COLO668 (cell line): ENCODE measurements at regions not wholly inside any gene's neighbourhood (a gene's known extent, or its start where the extent isn't known, plus 50 kb on each side); places are given as distances from the start of the nearest gene placed in this dataset.
A peak's percentile ranks its signal among the peaks of the same experiment; 100 is the strongest.

Experiments
- DNase-seq: peaks from one replicate; lab custom pipeline; 2025; ENCODE audit not compliant: unreplicated experiment; lab: John Stamatoyannopoulos, UW

- no peak for DNase-seq
Observed at GRCh38 chr9:13718539-13718938, 439.0 kb upstream of the MPDZ start.

- DNase-seq = no peak
Observed at GRCh38 chr9:13718086-13718485, 438.6 kb upstream of the MPDZ start.

GRCh38 chr9:13717322-13718054 lies 438.0 kb upstream of the MPDZ start:
- DNase-seq = no peak

GRCh38 chr9:13716601-13717321 lies 437.3 kb upstream of the MPDZ start:
- no peak for DNase-seq

GRCh38 chr9:13716090-13716489 lies 436.6 kb upstream of the MPDZ start:
- no peak for DNase-seq

GRCh38 chr9:13715430-13715829 lies 435.9 kb upstream of the MPDZ start:
- no peak for DNase-seq

- no peak for DNase-seq
Observed at GRCh38 chr9:13707612-13708576, 428.4 kb upstream of the MPDZ start.

GRCh38 chr9:13705918-13706317 lies 426.4 kb upstream of the MPDZ start:
- no peak for DNase-seq

- DNase-seq = no peak
Observed at GRCh38 chr9:13705373-13705772, 425.9 kb upstream of the MPDZ start.

GRCh38 chr9:13690595-13690994 lies 411.1 kb upstream of the MPDZ start:
- DNase-seq = no peak

- no peak for DNase-seq
Observed at GRCh38 chr9:13689925-13690324, 410.4 kb upstream of the MPDZ start.

GRCh38 chr9:13688990-13689600 lies 409.6 kb upstream of the MPDZ start:
- peak; percentile 5 for DNase-seq

- no peak for DNase-seq
Observed at GRCh38 chr9:13688223-13688989, 408.9 kb upstream of the MPDZ start.

- no peak for DNase-seq
Observed at GRCh38 chr9:13684656-13685055, 405.2 kb upstream of the MPDZ start.

GRCh38 chr9:13677801-13678200 lies 398.3 kb upstream of the MPDZ start:
- no peak for DNase-seq

- DNase-seq = no peak
Observed at GRCh38 chr9:13675638-13676000, 396.1 kb upstream of the MPDZ start.

- DNase-seq = no peak
Observed at GRCh38 chr9:13674926-13675637, 395.6 kb upstream of the MPDZ start.

GRCh38 chr9:13673348-13673747 lies 393.9 kb upstream of the MPDZ start:
- DNase-seq = no peak

- no peak for DNase-seq
Observed at GRCh38 chr9:13665418-13666066, 386.1 kb upstream of the MPDZ start.
